ENCODE measurements at regions not wholly inside any gene's neighbourhood (a gene's known extent, or its start where the extent isn't known, plus 50 kb on each side); places are given as distances from the start of the nearest gene placed in this dataset.

- no peak for TF ChIP-seq CTCF (IDR thresholded peaks at IDR 0.05; ENCODE audit: control extremely low read depth, extremely low read depth, low read depth, missing control alignments)
- POLR2A ChIA-PET = no interaction called here
- DNase-seq (ENCODE audit: extremely low spot score) = no peak
- CTCF ChIA-PET = no interaction called here
Measured at GRCh38 chr13:103356226-103356864, 290.1 kb upstream of the SLC10A2 start.

- POLR2A ChIA-PET = no interaction called here
- DNase-seq (ENCODE audit: extremely low spot score) = no peak
- TF ChIP-seq CTCF (IDR thresholded peaks at IDR 0.05; ENCODE audit: control extremely low read depth, extremely low read depth, low read depth, missing control alignments) = no peak
- CTCF ChIA-PET = no interaction called here
Measured at GRCh38 chr13:103354171-103354570, 288.0 kb upstream of the SLC10A2 start.

GRCh38 chr13:103351035-103351828 is 285.0 kb upstream of the SLC10A2 start:
- no peak for DNase-seq (ENCODE audit: extremely low spot score)
- ChIA-PET CTCF (interaction anchor here (0.8 to 1.4 kb wide), 3 partner anchors 17 to 29 kb away, joined by 3 read pairs; no protein-coding TSS in a partner anchor), POLR2A (no interaction called here)
- TF ChIP-seq CTCF (IDR thresholded peaks at IDR 0.05; ENCODE audit: control extremely low read depth, extremely low read depth, low read depth, missing control alignments) = no peak

GRCh38 chr13:103350147-103350546 is 283.9 kb upstream of the SLC10A2 start:
- no peak for TF ChIP-seq CTCF (IDR thresholded peaks at IDR 0.05; ENCODE audit: control extremely low read depth, extremely low read depth, low read depth, missing control alignments)
- ChIA-PET POLR2A (no interaction called here), CTCF (interaction anchor here (0.7 to 1.8 kb wide), 5 partner anchors 8 to 56 kb away, joined by 3 to 5 read pairs (median 3); no protein-coding TSS in a partner anchor)
- DNase-seq (ENCODE audit: extremely low spot score) = no peak

- ChIA-PET POLR2A (no interaction called here), CTCF (interaction anchor here (1.2 to 1.8 kb wide), 4 partner anchors 9 to 27 kb away, joined by 3 to 5 read pairs (median 4); no protein-coding TSS in a partner anchor)
- no peak for TF ChIP-seq CTCF (IDR thresholded peaks at IDR 0.05; ENCODE audit: control extremely low read depth, extremely low read depth, low read depth, missing control alignments)
- no peak for DNase-seq (ENCODE audit: extremely low spot score)
Measured at GRCh38 chr13:103349211-103349980, 283.2 kb upstream of the SLC10A2 start.

- no peak for TF ChIP-seq CTCF (IDR thresholded peaks at IDR 0.05; ENCODE audit: control extremely low read depth, extremely low read depth, low read depth, missing control alignments)
- POLR2A ChIA-PET = no interaction called here
- no peak for DNase-seq (ENCODE audit: extremely low spot score)
- CTCF ChIA-PET = no interaction called here
Measured at GRCh38 chr13:103335241-103335640, 269.0 kb upstream of the SLC10A2 start.
